ENCODE measurements at regions not wholly inside any gene's neighbourhood (a gene's known extent, or its start where the extent isn't known, plus 50 kb on each side); places are given as distances from the start of the nearest gene placed in this dataset.

- Mint-ChIP-seq H3K27me3 (no peaks in the 10 kb centered on the region), H3K4me3 (ENCODE audit: low read depth) (no peak overlapping the region), H3K4me1 (ENCODE audit: low read depth) (no peaks in the 10 kb centered on the region), H3K36me3 (ENCODE audit: insufficient read depth) (no peaks in the 10 kb centered on the region), H3K27ac (no peak overlapping the region), H3K9me3 (ENCODE audit: low read depth) (no peaks in the 10 kb centered on the region)
- no peak for TF ChIP-seq CTCF (IDR thresholded peaks at IDR 0.05; ENCODE audit: unreplicated experiment)
- no peak for DNase-seq (ENCODE audit: low spot score, unreplicated experiment)
Measured at GRCh38 chr10:8726779-8727084, 672.2 kb downstream of the GATA3 start.

DNA sequence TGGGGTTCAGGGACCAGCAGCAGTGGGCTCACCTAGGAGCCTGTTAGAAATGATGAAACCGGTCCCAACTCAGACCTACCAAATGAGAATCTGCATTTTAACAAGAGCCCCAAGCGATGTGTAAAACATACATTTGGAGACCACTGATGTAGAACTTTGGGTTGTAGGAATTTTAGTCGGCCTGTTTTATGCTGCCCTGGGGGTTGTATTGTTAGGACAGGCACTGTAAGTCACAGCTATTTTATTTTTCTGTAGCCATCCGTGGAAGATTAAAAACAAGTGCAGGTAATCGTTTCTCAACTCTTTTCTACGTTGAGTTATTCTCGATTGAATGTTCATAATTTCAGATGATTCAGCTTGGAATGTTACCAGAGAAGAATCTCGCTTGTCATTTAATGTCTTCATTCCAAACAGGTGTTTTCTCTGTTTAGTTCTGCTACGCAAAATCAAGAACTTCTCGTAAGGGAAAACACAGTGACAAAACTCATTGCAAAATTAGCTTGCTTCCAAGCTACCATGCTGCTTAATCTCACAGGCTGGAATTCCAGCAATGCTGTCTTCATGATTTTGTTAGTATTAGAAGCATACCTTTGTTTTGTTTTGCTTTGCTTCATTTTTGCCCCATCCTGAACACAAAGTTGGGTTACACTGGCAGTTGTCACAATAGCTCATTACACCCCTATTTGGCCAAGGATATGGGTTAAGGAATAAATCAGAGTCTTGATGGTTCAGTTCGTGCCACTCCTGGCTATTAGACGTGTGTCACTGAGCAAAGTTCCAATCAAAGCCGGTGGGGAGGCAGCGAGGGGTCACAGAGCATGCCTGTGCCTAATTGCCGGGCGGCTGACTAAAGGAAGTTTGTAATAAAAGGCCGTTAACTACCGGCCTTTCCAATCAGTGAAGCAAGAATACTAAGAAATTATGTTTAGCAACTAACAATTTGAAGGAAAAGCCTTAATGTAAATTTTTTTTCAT lies 676.9 kb downstream of the GATA3 start:
- Mint-ChIP-seq H3K27me3 (peaks cover 8% of the 10 kb centered on the region), H3K27ac (no peak overlapping the region), H3K36me3 (ENCODE audit: insufficient read depth) (no peaks in the 10 kb centered on the region), H3K4me1 (ENCODE audit: low read depth) (no peaks in the 10 kb centered on the region), H3K4me3 (ENCODE audit: low read depth) (no peak overlapping the region), H3K9me3 (ENCODE audit: low read depth) (no peaks in the 10 kb centered on the region)
- no peak for DNase-seq (ENCODE audit: low spot score, unreplicated experiment)
- no peak for TF ChIP-seq CTCF (IDR thresholded peaks at IDR 0.05; ENCODE audit: unreplicated experiment)

DNA sequence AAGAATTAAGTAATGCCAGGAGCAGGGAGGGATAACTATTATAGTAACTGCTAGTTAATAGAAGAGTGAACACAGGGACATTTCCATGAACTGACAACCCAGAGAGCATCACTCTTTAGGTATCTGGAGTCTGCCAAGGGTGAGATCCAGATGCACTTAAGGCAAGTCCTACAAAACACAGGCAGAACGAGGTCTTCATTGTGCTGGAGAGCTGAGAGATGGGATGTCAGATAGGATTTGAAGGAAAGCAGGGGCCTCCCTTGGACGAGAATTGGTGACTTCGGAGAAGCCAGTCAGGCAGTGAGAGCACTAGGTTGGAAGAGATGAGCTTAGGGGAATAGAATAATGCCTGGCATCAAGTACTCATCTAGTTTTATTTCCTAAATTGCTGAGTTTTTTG lies 684.5 kb downstream of the GATA3 start:
- DNase-seq (ENCODE audit: low spot score, unreplicated experiment): no peak
- no peak for TF ChIP-seq CTCF (IDR thresholded peaks at IDR 0.05; ENCODE audit: unreplicated experiment)
- H3K9me3 Mint-ChIP-seq (ENCODE audit: low read depth): no peaks in the 10 kb centered on the region
- no peaks in the 10 kb centered on the region for H3K4me1 Mint-ChIP-seq (ENCODE audit: low read depth)
- H3K36me3 Mint-ChIP-seq (ENCODE audit: insufficient read depth): no peaks in the 10 kb centered on the region
- H3K4me3 Mint-ChIP-seq (ENCODE audit: low read depth): no peak overlapping the region
- H3K27ac Mint-ChIP-seq: no peak overlapping the region
- H3K27me3 Mint-ChIP-seq: peaks cover 6% of the 10 kb centered on the region

GRCh38 chr10:8752146-8752843 lies 697.8 kb downstream of the GATA3 start:
- H3K36me3 Mint-ChIP-seq (ENCODE audit: insufficient read depth): no peaks in the 10 kb centered on the region
- no peaks in the 10 kb centered on the region for H3K27me3 Mint-ChIP-seq
- no peaks in the 10 kb centered on the region for H3K4me1 Mint-ChIP-seq (ENCODE audit: low read depth)
- H3K27ac Mint-ChIP-seq: no peak overlapping the region
- no peak overlapping the region for H3K4me3 Mint-ChIP-seq (ENCODE audit: low read depth)
- TF ChIP-seq CTCF (IDR thresholded peaks at IDR 0.05; ENCODE audit: unreplicated experiment): no peak
- no peaks in the 10 kb centered on the region for H3K9me3 Mint-ChIP-seq (ENCODE audit: low read depth)
- no peak for DNase-seq (ENCODE audit: low spot score, unreplicated experiment)

- H3K4me1 Mint-ChIP-seq (ENCODE audit: low read depth): no peaks in the 10 kb centered on the region
- no peaks in the 10 kb centered on the region for H3K9me3 Mint-ChIP-seq (ENCODE audit: low read depth)
- no peak overlapping the region for H3K4me3 Mint-ChIP-seq (ENCODE audit: low read depth)
- TF ChIP-seq CTCF (IDR thresholded peaks at IDR 0.05; ENCODE audit: unreplicated experiment): no peak
- H3K27me3 Mint-ChIP-seq: no peaks in the 10 kb centered on the region
- H3K36me3 Mint-ChIP-seq (ENCODE audit: insufficient read depth): no peaks in the 10 kb centered on the region
- no peak overlapping the region for H3K27ac Mint-ChIP-seq
- no peak for DNase-seq (ENCODE audit: low spot score, unreplicated experiment)
Measured at GRCh38 chr10:8758029-8758428, 703.5 kb downstream of the GATA3 start.

All from progenitor cell of endocrine pancreas (in vitro differentiated cells).